GM18498 (cell line): ENCODE measurements at regions not wholly inside any gene's neighbourhood (a gene's known extent, or its start where the extent isn't known, plus 50 kb on each side); places are given as distances from the start of the nearest gene placed in this dataset.
"Not testable (repeated sequence)": the region's sequence is repeated elsewhere in the genome, so short reads cannot be mapped to it uniquely, and the experiment has no call there.

Experiments used
- ATAC-seq: cut with Tn5 transposase; IDR thresholded peaks from one replicate; pipeline ENCODE4 v1.9.1; 2021; ENCODE audit warnings: mild to moderate bottlenecking, moderate library complexity; ENCODE audit not compliant: unreplicated experiment

- ATAC-seq = no peak
Measured at GRCh38 chr3:17913359-17913758, 170.9 kb upstream of the TBC1D5 start.

GRCh38 chr3:17911986-17912760 lies 169.7 kb upstream of the TBC1D5 start:
- ATAC-seq = no peak

GRCh38 chr3:17910922-17911321 lies 168.5 kb upstream of the TBC1D5 start:
- ATAC-seq = no peak

GRCh38 chr3:17909714-17910113 lies 167.3 kb upstream of the TBC1D5 start:
- ATAC-seq = no peak

GRCh38 chr3:17908399-17909191 lies 166.2 kb upstream of the TBC1D5 start:
- no peak for ATAC-seq

GRCh38 chr3:17905996-17906395 lies 163.6 kb upstream of the TBC1D5 start:
- no peak for ATAC-seq

GRCh38 chr3:17901893-17902292 lies 159.5 kb upstream of the TBC1D5 start:
- peak; percentile 97 for ATAC-seq

- peak; percentile 74 for ATAC-seq
Measured at GRCh38 chr3:17894434-17895060, 152.1 kb upstream of the TBC1D5 start.

GRCh38 chr3:17891139-17891856 lies 148.9 kb upstream of the TBC1D5 start:
- ATAC-seq = no peak

- ATAC-seq = no peak
Measured at GRCh38 chr3:17885986-17886385, 143.6 kb upstream of the TBC1D5 start.

- ATAC-seq = no peak
Measured at GRCh38 chr3:17882981-17883380, 140.6 kb upstream of the TBC1D5 start.

GRCh38 chr3:17877299-17877698 lies 134.9 kb upstream of the TBC1D5 start:
- no peak for ATAC-seq

- ATAC-seq = no peak
Measured at GRCh38 chr3:17874636-17875035, 132.2 kb upstream of the TBC1D5 start.

- no peak for ATAC-seq
Measured at GRCh38 chr3:17872457-17872856, 130.0 kb upstream of the TBC1D5 start.

GRCh38 chr3:17865631-17866030 lies 123.2 kb upstream of the TBC1D5 start:
- ATAC-seq = no peak

GRCh38 chr3:17861476-17861875 lies 119.0 kb upstream of the TBC1D5 start:
- ATAC-seq = no peak

- ATAC-seq = not testable (repeated sequence)
Measured at GRCh38 chr3:17860840-17861471, 118.5 kb upstream of the TBC1D5 start.

- ATAC-seq = peak; percentile 87
Measured at GRCh38 chr3:17852217-17852616, 109.8 kb upstream of the TBC1D5 start.

GRCh38 chr3:17850448-17850847 lies 108.0 kb upstream of the TBC1D5 start:
- no peak for ATAC-seq

GRCh38 chr3:17848102-17848501 lies 105.7 kb upstream of the TBC1D5 start:
- ATAC-seq = no peak

GRCh38 chr3:17847156-17847555 lies 104.7 kb upstream of the TBC1D5 start:
- peak; percentile 52 for ATAC-seq
